Lung (tissue), 11 donors: ENCODE measurements at regions not wholly inside any gene's neighbourhood (a gene's known extent, or its start where the extent isn't known, plus 50 kb on each side); places are given as distances from the start of the nearest gene placed in this dataset.

Experiments
- ATAC-seq: fragments of 200-7000 bp; cut with Tn5 transposase; one replicate; pipeline ENCODE4 v1.9.1; 2020; ENCODE audit warnings: moderate number of reproducible peaks; ENCODE audit not compliant: insufficient read depth, low FRiP score
- DNase-seq, 3 donors: peaks; one replicate each; pipeline ENCODE4 v3.0.0-alpha.2; 2013 to 2017
- H3K27ac ChIP-seq, 2 donors: one replicate each; pipeline ENCODE4 v1.5.1; 2013; ENCODE audit warnings: mild to moderate bottlenecking in 2 of 2, moderate library complexity in 2 of 2, control low read depth in 1 of 2, inconsistent platforms in 1 of 2, low read depth in 1 of 2, low read length in 1 of 2
- H3K27me3 ChIP-seq, 3 donors: one replicate each; pipeline ENCODE4 v1.5.1; 2013; ENCODE audit warnings: low read length in 2 of 3; ENCODE audit not compliant: control insufficient read depth in 3 of 3, insufficient read depth in 3 of 3
- H3K36me3 ChIP-seq, 4 donors: one replicate each; pipeline ENCODE4 v1.5.1; 2013; ENCODE audit warnings: low read length in 4 of 4, mild to moderate bottlenecking in 1 of 4, moderate library complexity in 1 of 4; ENCODE audit not compliant: control insufficient read depth in 4 of 4, insufficient read depth in 4 of 4
- H3K4me1 ChIP-seq, 5 donors: one replicate each; pipeline ENCODE4 v1.5.1; 2013; ENCODE audit warnings: low read length in 5 of 5, mild to moderate bottlenecking in 2 of 5, moderate library complexity in 1 of 5; ENCODE audit not compliant: control insufficient read depth in 5 of 5, insufficient read depth in 5 of 5
- H3K4me3 ChIP-seq: one replicate; pipeline ENCODE4 v1.5.1; 2013; ENCODE audit warnings: mild to moderate bottlenecking, control low read depth, moderate library complexity
- H3K9ac ChIP-seq, 2 donors: one replicate each; pipeline ENCODE4 v1.5.1; 2013; ENCODE audit warnings: low read length in 2 of 2, control low read depth in 1 of 2; ENCODE audit not compliant: insufficient read depth in 1 of 2
- H3K9me3 ChIP-seq, 4 donors: one replicate each; pipeline ENCODE4 v1.5.1; 2013; ENCODE audit warnings: low read length in 3 of 4, mild to moderate bottlenecking in 1 of 4, moderate library complexity in 1 of 4; ENCODE audit not compliant: control insufficient read depth in 4 of 4, insufficient read depth in 3 of 4
- WGBS, 2 donors: extraction: QIAGEN DNeasy Blood & Tissue Kit; methylation state at CpG; one replicate each; pipeline ENCODE4 v1.1.7; 2013; 5-methylcytosine and 5-hydroxymethylcytosine counted together
- TF ChIP-seq, protein P1 (sequence below): IDR thresholded peaks from 2 replicates; pipeline ENCODE4 v1.5.1; 2012; ENCODE audit warnings: mild to moderate bottlenecking; ENCODE audit errors: control extremely low read depth, extremely low read depth
- donor health status: control.
- donor health status: control.
- donor health status: Bipolar disorder and iron deficiency.
- donor health status: healthy.
- donor health status: DM: yes; HTN: yes; CAD: no.

DNA sequence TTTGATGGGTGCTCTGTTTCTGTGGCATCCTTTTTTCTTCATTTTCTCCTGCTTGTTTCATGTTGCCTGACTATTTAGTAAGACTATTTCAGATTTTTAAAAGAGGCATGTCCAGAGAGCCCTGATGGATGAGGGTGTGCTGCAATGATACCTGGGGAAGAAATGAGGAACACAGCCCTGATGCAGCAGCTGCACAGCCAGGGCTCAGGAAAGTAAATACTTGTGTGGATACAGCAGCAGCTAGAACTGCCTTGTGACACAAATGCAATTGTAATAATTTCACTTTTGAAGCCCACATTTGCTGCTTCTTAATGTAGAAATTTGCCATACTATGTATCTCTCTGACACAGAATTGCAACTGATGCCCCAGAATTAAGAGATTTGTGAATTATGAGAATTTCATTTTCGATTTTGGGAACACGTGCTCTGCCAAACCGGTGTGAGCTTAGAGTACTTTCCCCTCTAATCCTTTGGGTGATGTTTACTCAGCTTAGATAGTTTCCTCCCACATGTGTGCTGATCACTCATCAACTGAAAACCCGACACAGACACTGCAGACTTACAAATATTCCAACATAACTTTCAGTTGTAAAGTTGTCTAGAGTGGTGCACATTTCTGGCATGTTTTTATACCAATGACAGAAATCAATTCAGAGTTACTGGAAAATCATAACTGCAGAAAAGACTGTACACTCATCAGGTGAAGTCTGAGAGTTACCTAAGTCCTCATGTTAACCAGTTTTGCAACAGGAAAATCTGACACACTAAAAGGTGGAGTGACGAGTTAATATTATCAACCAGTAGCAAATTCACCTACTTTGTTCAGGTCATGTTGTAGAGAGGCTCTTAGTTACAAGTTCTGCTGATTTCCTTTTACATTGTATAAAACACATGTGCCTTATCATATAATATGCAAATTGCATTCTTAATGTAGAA lies 383.4 kb downstream of the CBLN2 start:
- no peak overlapping the region for H3K9ac ChIP-seq
- no peak overlapping the region for H3K27ac ChIP-seq
- H3K27me3 ChIP-seq = no peaks in the 10 kb centered on the region
- no peak for ATAC-seq
- no peak overlapping the region for H3K4me3 ChIP-seq
- DNase-seq = peak in 2 of 3 donors; percentile 3 to 7
- H3K4me1 ChIP-seq = peaks cover 0 to 5% (median 0%) of the 10 kb centered on the region in 5 donors
- no peaks in the 10 kb centered on the region for H3K36me3 ChIP-seq
- no peaks in the 10 kb centered on the region for H3K9me3 ChIP-seq
- WGBS, 2 donors = 44 to 55% methylated on average over 5 of the region's 5 CpGs
- TF ChIP-seq, protein P1, sequence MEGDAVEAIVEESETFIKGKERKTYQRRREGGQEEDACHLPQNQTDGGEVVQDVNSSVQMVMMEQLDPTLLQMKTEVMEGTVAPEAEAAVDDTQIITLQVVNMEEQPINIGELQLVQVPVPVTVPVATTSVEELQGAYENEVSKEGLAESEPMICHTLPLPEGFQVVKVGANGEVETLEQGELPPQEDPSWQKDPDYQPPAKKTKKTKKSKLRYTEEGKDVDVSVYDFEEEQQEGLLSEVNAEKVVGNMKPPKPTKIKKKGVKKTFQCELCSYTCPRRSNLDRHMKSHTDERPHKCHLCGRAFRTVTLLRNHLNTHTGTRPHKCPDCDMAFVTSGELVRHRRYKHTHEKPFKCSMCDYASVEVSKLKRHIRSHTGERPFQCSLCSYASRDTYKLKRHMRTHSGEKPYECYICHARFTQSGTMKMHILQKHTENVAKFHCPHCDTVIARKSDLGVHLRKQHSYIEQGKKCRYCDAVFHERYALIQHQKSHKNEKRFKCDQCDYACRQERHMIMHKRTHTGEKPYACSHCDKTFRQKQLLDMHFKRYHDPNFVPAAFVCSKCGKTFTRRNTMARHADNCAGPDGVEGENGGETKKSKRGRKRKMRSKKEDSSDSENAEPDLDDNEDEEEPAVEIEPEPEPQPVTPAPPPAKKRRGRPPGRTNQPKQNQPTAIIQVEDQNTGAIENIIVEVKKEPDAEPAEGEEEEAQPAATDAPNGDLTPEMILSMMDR = no peak

DNA sequence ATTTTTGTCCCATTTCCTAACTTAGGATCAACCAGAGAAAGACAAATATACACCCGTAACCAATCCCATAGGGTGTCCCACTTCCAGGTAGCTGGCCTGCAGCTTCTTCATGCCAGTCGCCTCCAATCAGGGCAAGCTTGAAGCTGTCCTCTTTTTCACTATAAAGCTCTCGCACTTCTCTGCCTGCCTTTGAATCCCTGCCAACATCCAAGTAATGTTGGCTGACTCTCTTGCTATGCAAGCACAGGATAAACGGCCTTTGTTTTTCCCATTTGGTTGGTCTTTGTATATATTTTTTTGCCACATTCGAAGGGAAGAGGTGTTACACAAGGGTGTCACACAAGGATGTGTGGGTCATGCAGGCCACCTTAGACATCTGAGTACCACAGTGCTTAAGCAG lies 388.8 kb downstream of the CBLN2 start:
- TF ChIP-seq, protein P1 = no peak
- Histone ChIP-seq H3K36me3 (no peaks in the 10 kb centered on the region), H3K4me3 (no peak overlapping the region), H3K27ac (no peak overlapping the region), H3K9ac (no peak overlapping the region), H3K27me3 (no peaks in the 10 kb centered on the region), H3K4me1 (peaks cover 0 to 13% (median 0%) of the 10 kb centered on the region in 5 donors), H3K9me3 (no peaks in the 10 kb centered on the region)
- DNase-seq (peak; percentile 64 to 86 (median 82)), ATAC-seq (no peak)
- WGBS, 2 donors = 47 to 68% methylated on average over 5 of the region's 5 CpGs

- Histone ChIP-seq H3K9me3 (no peaks in the 10 kb centered on the region), H3K4me3 (no peak overlapping the region), H3K27ac (no peak overlapping the region), H3K9ac (no peak overlapping the region), H3K36me3 (no peaks in the 10 kb centered on the region), H3K4me1 (peaks cover 0 to 13% (median 0%) of the 10 kb centered on the region in 5 donors), H3K27me3 (no peaks in the 10 kb centered on the region)
- DNase-seq (peak in 2 of 3 donors; percentile 54 to 61), ATAC-seq (no peak)
- TF ChIP-seq, protein P1 = no peak
- 62 to 72% methylated on average over 2 of the region's 2 CpGs for WGBS, 2 donors
These were observed 389.2 kb downstream of the CBLN2 start for GRCh38 chr18:72154926-72155325.
